WTC11 (cell line): ENCODE measurements at regions not wholly inside any gene's neighbourhood (a gene's known extent, or its start where the extent isn't known, plus 50 kb on each side); places are given as distances from the start of the nearest gene placed in this dataset.

Source experiments
- MAX ChIP-seq: sonication (generic); formaldehyde crosslinking; IDR thresholded peaks from 2 replicates; pipeline ENCODE4 v1.8.0; 2022; ENCODE audit warnings: mild to moderate bottlenecking, missing genetic modification reagents
- SMAD3 ChIP-seq: sonication (generic); formaldehyde crosslinking; IDR thresholded peaks from 2 replicates; pipeline ENCODE4 v1.8.0; 2022; ENCODE audit warnings: missing genetic modification reagents, mild to moderate bottlenecking, borderline replicate concordance
- STAT6 ChIP-seq: sonication (generic); formaldehyde crosslinking; conservative IDR thresholded peaks from 2 replicates; pipeline ENCODE4 v1.8.1; 2023; ENCODE audit warnings: mild to moderate bottlenecking, low read depth, missing genetic modification reagents, moderate library complexity
- ZNF263 ChIP-seq: sonication (generic); formaldehyde crosslinking; IDR thresholded peaks from 2 replicates; pipeline ENCODE4 v1.8.1; 2022; ENCODE audit warnings: low read depth, mild to moderate bottlenecking, moderate library complexity, missing genetic modification reagents
- ZNF671 ChIP-seq: fragments of 250-450 bp; sonication (Bioruptor Pico); IDR thresholded peaks from 2 replicates; pipeline ENCODE4 v1.8.0; 2021; ENCODE audit warnings: mild to moderate bottlenecking
- TF ChIP-seq, protein P1 (sequence below): fragments of 200-600 bp; IDR thresholded peaks from 2 replicates; pipeline ENCODE4 v1.8.0; 2022; ENCODE audit warnings: antibody characterized with exemption
- TF ChIP-seq, protein P2 (sequence below): sonication (generic); formaldehyde crosslinking; IDR thresholded peaks from 2 replicates; pipeline ENCODE4 v1.8.1; 2023; ENCODE audit warnings: mild to moderate bottlenecking, missing genetic modification reagents, moderate library complexity

DNA sequence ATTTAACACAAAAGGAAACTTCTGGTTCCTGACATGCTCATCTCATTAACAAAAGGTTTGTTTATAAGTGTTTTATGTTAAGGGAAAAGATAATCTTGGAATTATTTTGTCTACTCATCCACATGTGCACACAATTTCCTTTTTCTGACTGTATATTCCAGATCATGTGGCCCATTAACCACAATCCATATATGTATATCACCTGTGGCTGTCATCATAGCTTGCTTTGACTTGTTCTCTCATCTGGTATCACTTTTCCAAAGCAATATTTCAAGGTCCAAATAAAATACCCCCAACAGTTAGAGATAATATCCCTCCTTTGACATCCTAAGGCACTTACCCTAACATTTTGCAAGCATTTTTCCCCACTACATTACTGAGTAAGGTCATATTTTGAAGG, 856.1 kb downstream of the CDH11 start:
- no peak for TF ChIP-seq SMAD3 (CRISPR knock-in tag)
- TF ChIP-seq, protein P1, sequence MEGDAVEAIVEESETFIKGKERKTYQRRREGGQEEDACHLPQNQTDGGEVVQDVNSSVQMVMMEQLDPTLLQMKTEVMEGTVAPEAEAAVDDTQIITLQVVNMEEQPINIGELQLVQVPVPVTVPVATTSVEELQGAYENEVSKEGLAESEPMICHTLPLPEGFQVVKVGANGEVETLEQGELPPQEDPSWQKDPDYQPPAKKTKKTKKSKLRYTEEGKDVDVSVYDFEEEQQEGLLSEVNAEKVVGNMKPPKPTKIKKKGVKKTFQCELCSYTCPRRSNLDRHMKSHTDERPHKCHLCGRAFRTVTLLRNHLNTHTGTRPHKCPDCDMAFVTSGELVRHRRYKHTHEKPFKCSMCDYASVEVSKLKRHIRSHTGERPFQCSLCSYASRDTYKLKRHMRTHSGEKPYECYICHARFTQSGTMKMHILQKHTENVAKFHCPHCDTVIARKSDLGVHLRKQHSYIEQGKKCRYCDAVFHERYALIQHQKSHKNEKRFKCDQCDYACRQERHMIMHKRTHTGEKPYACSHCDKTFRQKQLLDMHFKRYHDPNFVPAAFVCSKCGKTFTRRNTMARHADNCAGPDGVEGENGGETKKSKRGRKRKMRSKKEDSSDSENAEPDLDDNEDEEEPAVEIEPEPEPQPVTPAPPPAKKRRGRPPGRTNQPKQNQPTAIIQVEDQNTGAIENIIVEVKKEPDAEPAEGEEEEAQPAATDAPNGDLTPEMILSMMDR = no peak
- no peak for TF ChIP-seq MAX (CRISPR knock-in tag)
- TF ChIP-seq STAT6 (CRISPR knock-in tag) = no peak
- no peak for TF ChIP-seq ZNF263 (CRISPR knock-in tag)
- TF ChIP-seq ZNF671 (CRISPR knock-in tag) = no peak
- TF ChIP-seq, protein P2, sequence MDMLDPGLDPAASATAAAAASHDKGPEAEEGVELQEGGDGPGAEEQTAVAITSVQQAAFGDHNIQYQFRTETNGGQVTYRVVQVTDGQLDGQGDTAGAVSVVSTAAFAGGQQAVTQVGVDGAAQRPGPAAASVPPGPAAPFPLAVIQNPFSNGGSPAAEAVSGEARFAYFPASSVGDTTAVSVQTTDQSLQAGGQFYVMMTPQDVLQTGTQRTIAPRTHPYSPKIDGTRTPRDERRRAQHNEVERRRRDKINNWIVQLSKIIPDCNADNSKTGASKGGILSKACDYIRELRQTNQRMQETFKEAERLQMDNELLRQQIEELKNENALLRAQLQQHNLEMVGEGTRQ (CRISPR knock-in tag) = no peak
